ENCODE measurements at regions not wholly inside any gene's neighbourhood (a gene's known extent, or its start where the extent isn't known, plus 50 kb on each side); places are given as distances from the start of the nearest gene placed in this dataset.

GRCh38 chr11:81578571-81578970, 1155.1 kb downstream of the FAM181B start:
- TF ChIP-seq CTCF (IDR thresholded peaks at IDR 0.05) (no peak), POLR2A (IDR thresholded peaks at IDR 0.05) (no peak)
